ENCODE measurements at regions not wholly inside any gene's neighbourhood (a gene's known extent, or its start where the extent isn't known, plus 50 kb on each side); places are given as distances from the start of the nearest gene placed in this dataset.
A peak's percentile ranks its signal among the peaks of the same experiment; 100 is the strongest.
"Not testable (repeated sequence)": the region's sequence is repeated elsewhere in the genome, so short reads cannot be mapped to it uniquely, and the experiment has no call there.

GRCh38 chr5:53733853-53734252, 173.4 kb downstream of the NDUFS4 start:
- FAIRE-seq, result no peak

- peak; percentile 44 for FAIRE-seq
Observed at GRCh38 chr5:53738105-53738504, 177.7 kb downstream of the NDUFS4 start.

- no peak for FAIRE-seq
Observed at GRCh38 chr5:53739111-53739510, 178.7 kb downstream of the NDUFS4 start.

- no peak for FAIRE-seq
Observed at GRCh38 chr5:53749621-53750020, 189.2 kb downstream of the NDUFS4 start.

- not testable (repeated sequence) for FAIRE-seq
Observed at GRCh38 chr5:53752282-53752681, 191.8 kb downstream of the NDUFS4 start.

- no peak for FAIRE-seq
Observed at GRCh38 chr5:53766673-53767072, 206.2 kb downstream of the NDUFS4 start.

GRCh38 chr5:53777864-53778618, 217.6 kb downstream of the NDUFS4 start:
- no peak for FAIRE-seq

GRCh38 chr5:53779541-53779981, 219.1 kb downstream of the NDUFS4 start:
- FAIRE-seq, result no peak

GRCh38 chr5:53782620-53783019, 222.2 kb downstream of the NDUFS4 start:
- FAIRE-seq, result no peak

GRCh38 chr5:53783624-53784228, 223.3 kb downstream of the NDUFS4 start:
- FAIRE-seq, result no peak

GRCh38 chr5:53784596-53784995, 224.2 kb downstream of the NDUFS4 start:
- FAIRE-seq, result no peak

GRCh38 chr5:53785924-53786323, 225.5 kb downstream of the NDUFS4 start:
- no peak for FAIRE-seq

GRCh38 chr5:53790026-53790425, 229.6 kb downstream of the NDUFS4 start:
- FAIRE-seq, result no peak

GRCh38 chr5:53792338-53792737, 231.9 kb downstream of the NDUFS4 start:
- FAIRE-seq, result no peak

GRCh38 chr5:53799644-53800043, 239.2 kb downstream of the NDUFS4 start:
- FAIRE-seq, result not testable (repeated sequence)

- not testable (repeated sequence) for FAIRE-seq
Observed at GRCh38 chr5:53808392-53808791, 248.0 kb downstream of the NDUFS4 start.

- no peak for FAIRE-seq
Observed at GRCh38 chr5:53814819-53815218, 254.4 kb downstream of the NDUFS4 start.

- FAIRE-seq, result no peak
Observed at GRCh38 chr5:53815471-53815870, 255.0 kb downstream of the NDUFS4 start.

- no peak for FAIRE-seq
Observed at GRCh38 chr5:53817183-53817582, 256.7 kb downstream of the NDUFS4 start.

GRCh38 chr5:53819482-53819881, 259.0 kb downstream of the NDUFS4 start:
- FAIRE-seq, result no peak

GRCh38 chr5:53820119-53820801, 259.8 kb downstream of the NDUFS4 start:
- FAIRE-seq, result no peak

- no peak for FAIRE-seq
Observed at GRCh38 chr5:53820802-53821171, 260.3 kb downstream of the NDUFS4 start.

- no peak for FAIRE-seq
Observed at GRCh38 chr5:53825016-53825415, 264.6 kb downstream of the NDUFS4 start.

- no peak for FAIRE-seq
Observed at GRCh38 chr5:53825926-53826325, 265.5 kb downstream of the NDUFS4 start.
